Vagina (tissue), 2 donors: ENCODE measurements at regions not wholly inside any gene's neighbourhood (a gene's known extent, or its start where the extent isn't known, plus 50 kb on each side); places are given as distances from the start of the nearest gene placed in this dataset.

Experiments used
- CTCF ChIP-seq, 3 experiments: fragments of 450-650 bp in 2 of 3; fragments of 200-600 bp in 1 of 3; sonication (generic) in 1 of 3; IDR thresholded peaks; one replicate each; pipeline ENCODE4 v1.5.1; 2017 to 2019; ENCODE audit warnings: antibody characterized with exemption in 3 of 3, mild to moderate bottlenecking in 2 of 3, moderate library complexity in 2 of 3
- POLR2A ChIP-seq, 2 donors: fragments of 450-650 bp; IDR thresholded peaks; one replicate each; pipeline ENCODE4 v1.6.1; 2017; ENCODE audit warnings: antibody characterized with exemption in 2 of 2, mild to moderate bottlenecking in 2 of 2, moderate library complexity in 2 of 2
- POLR2AphosphoS5 ChIP-seq, 2 donors: sonication (generic); formaldehyde crosslinking; IDR thresholded peaks; one replicate each; pipeline ENCODE4 v1.9.0; 2017; ENCODE audit warnings: antibody characterized with exemption in 2 of 2, mild to moderate bottlenecking in 2 of 2, low read depth in 1 of 2; ENCODE audit not compliant: insufficient read depth in 1 of 2

GRCh38 chr6:147903931-147904330, 395.4 kb downstream of the SAMD5 start:
- TF ChIP-seq POLR2AphosphoS5 (IDR thresholded peaks at IDR 0.05; ENCODE audit: insufficient read depth in 1 of 2, low read depth in 1 of 2) (no peak), CTCF (IDR thresholded peaks at IDR 0.05) (no peak), POLR2A (IDR thresholded peaks at IDR 0.05) (no peak)
